ENCODE measurements at regions not wholly inside any gene's neighbourhood (a gene's known extent, or its start where the extent isn't known, plus 50 kb on each side); places are given as distances from the start of the nearest gene placed in this dataset.

- Mint-ChIP-seq H3K27me3 (no peaks in the 10 kb centered on the region), H3K4me1 (ENCODE audit: low read depth) (no peaks in the 10 kb centered on the region), H3K27ac (no peak overlapping the region), H3K4me3 (ENCODE audit: low read depth) (no peak overlapping the region), H3K36me3 (ENCODE audit: insufficient read depth) (peaks cover 3% of the 10 kb centered on the region), H3K9me3 (ENCODE audit: low read depth) (peaks cover 15% of the 10 kb centered on the region)
- no peak for DNase-seq (ENCODE audit: low spot score, unreplicated experiment)
- no peak for TF ChIP-seq CTCF (IDR thresholded peaks at IDR 0.05; ENCODE audit: unreplicated experiment)
Observed at GRCh38 chr15:25185156-25185710, 230.4 kb downstream of the SNRPN start.

- no peaks in the 10 kb centered on the region for H3K4me1 Mint-ChIP-seq (ENCODE audit: low read depth)
- peaks cover 4% of the 10 kb centered on the region for H3K36me3 Mint-ChIP-seq (ENCODE audit: insufficient read depth)
- TF ChIP-seq CTCF (IDR thresholded peaks at IDR 0.05; ENCODE audit: unreplicated experiment) = no peak
- H3K4me3 Mint-ChIP-seq (ENCODE audit: low read depth) = no peak overlapping the region
- H3K9me3 Mint-ChIP-seq (ENCODE audit: low read depth) = peaks cover 13% of the 10 kb centered on the region
- H3K27me3 Mint-ChIP-seq = no peaks in the 10 kb centered on the region
- no peak overlapping the region for H3K27ac Mint-ChIP-seq
- DNase-seq (ENCODE audit: low spot score, unreplicated experiment) = no peak
Observed at GRCh38 chr15:25185791-25186190, 231.0 kb downstream of the SNRPN start.

- no peaks in the 10 kb centered on the region for H3K4me1 Mint-ChIP-seq (ENCODE audit: low read depth)
- no peak for DNase-seq (ENCODE audit: low spot score, unreplicated experiment)
- peaks cover 4% of the 10 kb centered on the region for H3K36me3 Mint-ChIP-seq (ENCODE audit: insufficient read depth)
- no peaks in the 10 kb centered on the region for H3K27me3 Mint-ChIP-seq
- H3K27ac Mint-ChIP-seq = no peak overlapping the region
- TF ChIP-seq CTCF (IDR thresholded peaks at IDR 0.05; ENCODE audit: unreplicated experiment) = no peak
- no peak overlapping the region for H3K4me3 Mint-ChIP-seq (ENCODE audit: low read depth)
- peaks cover 13% of the 10 kb centered on the region for H3K9me3 Mint-ChIP-seq (ENCODE audit: low read depth)
Observed at GRCh38 chr15:25186411-25186810, 231.6 kb downstream of the SNRPN start.

DNA sequence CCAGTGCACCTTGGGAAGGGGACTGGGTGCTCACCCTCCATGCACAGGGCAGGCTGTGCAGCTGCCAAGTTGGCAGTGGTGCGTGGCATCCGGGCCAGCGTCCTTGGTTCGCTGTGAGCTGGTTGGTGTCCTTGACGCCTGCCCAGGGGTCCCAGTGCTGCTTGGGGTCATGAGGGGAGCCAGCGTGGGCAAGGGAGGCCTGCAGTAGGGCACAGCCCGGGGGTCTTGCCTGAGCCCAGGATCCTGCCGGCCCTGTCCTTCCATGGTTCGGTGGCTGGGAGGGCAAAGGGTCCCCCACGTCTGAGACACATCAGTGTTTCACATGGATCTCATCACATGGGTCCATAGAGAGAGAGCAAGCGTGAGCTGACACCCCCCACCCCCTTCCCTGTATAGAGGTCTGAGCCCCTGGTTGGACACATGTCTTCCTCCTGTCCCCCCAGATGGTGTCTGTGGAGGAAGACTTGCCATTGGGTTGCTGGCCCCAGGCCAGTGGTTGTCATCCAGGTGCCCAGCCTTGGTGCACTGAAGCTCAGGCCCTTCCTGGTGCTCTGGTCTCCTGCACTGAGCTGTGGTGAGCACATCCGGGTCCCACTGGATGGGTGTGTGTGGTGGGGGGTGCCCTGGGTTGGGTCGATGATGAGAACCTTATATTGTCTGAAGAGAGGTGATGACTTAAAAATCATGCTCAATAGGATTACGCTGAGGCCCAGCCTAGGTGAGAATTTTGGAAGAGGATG lies 232.3 kb downstream of the SNRPN start:
- Mint-ChIP-seq H3K27me3 (no peaks in the 10 kb centered on the region), H3K27ac (no peak overlapping the region), H3K9me3 (ENCODE audit: low read depth) (peaks cover 16% of the 10 kb centered on the region), H3K4me1 (ENCODE audit: low read depth) (no peaks in the 10 kb centered on the region), H3K4me3 (ENCODE audit: low read depth) (no peak overlapping the region), H3K36me3 (ENCODE audit: insufficient read depth) (peaks cover 4% of the 10 kb centered on the region)
- TF ChIP-seq CTCF (IDR thresholded peaks at IDR 0.05; ENCODE audit: unreplicated experiment) = no peak
- no peak for DNase-seq (ENCODE audit: low spot score, unreplicated experiment)

DNA sequence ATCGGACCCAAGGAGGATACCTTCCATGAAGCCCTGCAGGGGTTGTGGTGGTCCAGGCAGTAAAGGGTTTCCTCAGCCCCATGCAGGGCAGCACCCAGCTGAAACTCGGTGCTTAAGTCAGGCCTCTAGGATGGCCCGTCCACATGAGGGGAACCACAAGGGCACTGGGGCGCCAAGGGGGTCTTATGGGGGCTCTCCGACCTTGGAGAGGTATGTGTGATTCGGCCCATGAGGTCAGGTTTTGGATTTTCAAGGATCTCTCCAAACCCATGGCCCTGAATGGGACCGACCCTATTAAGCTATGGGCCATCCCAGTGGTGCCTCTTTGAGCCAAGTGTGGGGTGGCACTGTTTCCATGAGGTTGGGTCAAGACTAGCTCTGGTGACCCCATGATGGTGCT lies 233.3 kb downstream of the SNRPN start:
- no peaks in the 10 kb centered on the region for H3K27me3 Mint-ChIP-seq
- no peak overlapping the region for H3K27ac Mint-ChIP-seq
- DNase-seq (ENCODE audit: low spot score, unreplicated experiment) = no peak
- peaks cover 16% of the 10 kb centered on the region for H3K9me3 Mint-ChIP-seq (ENCODE audit: low read depth)
- no peak for TF ChIP-seq CTCF (IDR thresholded peaks at IDR 0.05; ENCODE audit: unreplicated experiment)
- H3K36me3 Mint-ChIP-seq (ENCODE audit: insufficient read depth) = peaks cover 4% of the 10 kb centered on the region
- no peaks in the 10 kb centered on the region for H3K4me1 Mint-ChIP-seq (ENCODE audit: low read depth)
- no peak overlapping the region for H3K4me3 Mint-ChIP-seq (ENCODE audit: low read depth)

Data from progenitor cell of endocrine pancreas (in vitro differentiated cells).